ENCODE measurements at regions not wholly inside any gene's neighbourhood (a gene's known extent, or its start where the extent isn't known, plus 50 kb on each side); places are given as distances from the start of the nearest gene placed in this dataset.

- Mint-ChIP-seq H3K36me3 (ENCODE audit: low read depth, unreplicated experiment) (no peaks in the 10 kb centered on the region), H3K4me3 (ENCODE audit: unreplicated experiment) (no peak overlapping the region)
Measured at GRCh38 chr13:59519819-59520218, 643.9 kb downstream of the DIAPH3 start.

GRCh38 chr13:59521549-59521948 lies 642.2 kb downstream of the DIAPH3 start:
- no peak overlapping the region for H3K4me3 Mint-ChIP-seq (ENCODE audit: unreplicated experiment)
- no peaks in the 10 kb centered on the region for H3K9me3 Mint-ChIP-seq (ENCODE audit: unreplicated experiment)
- TF ChIP-seq CTCF (IDR thresholded peaks at IDR 0.05; ENCODE audit: unreplicated experiment) = no peak
- H3K27ac Mint-ChIP-seq (ENCODE audit: unreplicated experiment) = no peak overlapping the region
- H3K27me3 Mint-ChIP-seq (ENCODE audit: unreplicated experiment) = peaks cover 2% of the 10 kb centered on the region
- no peaks in the 10 kb centered on the region for H3K36me3 Mint-ChIP-seq (ENCODE audit: low read depth, unreplicated experiment)
- DNase-seq (ENCODE audit: low spot score) = no peak
- H3K4me1 Mint-ChIP-seq (ENCODE audit: unreplicated experiment) = peaks cover 5% of the 10 kb centered on the region

More at GRCh38 chr13:59519819-59520218, 643.9 kb downstream of the DIAPH3 start:
- no peak for TF ChIP-seq CTCF (IDR thresholded peaks at IDR 0.05; ENCODE audit: unreplicated experiment)
- no peaks in the 10 kb centered on the region for H3K9me3 Mint-ChIP-seq (ENCODE audit: unreplicated experiment)
- no peak overlapping the region for H3K27ac Mint-ChIP-seq (ENCODE audit: unreplicated experiment)
- peaks cover 2% of the 10 kb centered on the region for H3K27me3 Mint-ChIP-seq (ENCODE audit: unreplicated experiment)
- H3K4me1 Mint-ChIP-seq (ENCODE audit: unreplicated experiment) = peaks cover 5% of the 10 kb centered on the region
- DNase-seq (ENCODE audit: low spot score) = no peak

GRCh38 chr13:59522652-59523051 lies 641.1 kb downstream of the DIAPH3 start:
- H3K36me3 Mint-ChIP-seq (ENCODE audit: low read depth, unreplicated experiment) = no peaks in the 10 kb centered on the region
- TF ChIP-seq CTCF (IDR thresholded peaks at IDR 0.05; ENCODE audit: unreplicated experiment) = no peak
- peaks cover 2% of the 10 kb centered on the region for H3K27me3 Mint-ChIP-seq (ENCODE audit: unreplicated experiment)
- no peak for DNase-seq (ENCODE audit: low spot score)
- H3K27ac Mint-ChIP-seq (ENCODE audit: unreplicated experiment) = no peak overlapping the region
- peaks cover 5% of the 10 kb centered on the region for H3K4me1 Mint-ChIP-seq (ENCODE audit: unreplicated experiment)
- H3K9me3 Mint-ChIP-seq (ENCODE audit: unreplicated experiment) = no peaks in the 10 kb centered on the region
- H3K4me3 Mint-ChIP-seq (ENCODE audit: unreplicated experiment) = no peak overlapping the region

GRCh38 chr13:59527500-59527899 lies 636.2 kb downstream of the DIAPH3 start:
- TF ChIP-seq CTCF (IDR thresholded peaks at IDR 0.05; ENCODE audit: unreplicated experiment) = no peak
- Mint-ChIP-seq H3K9me3 (ENCODE audit: unreplicated experiment) (no peaks in the 10 kb centered on the region), H3K27me3 (ENCODE audit: unreplicated experiment) (peaks cover 2% of the 10 kb centered on the region), H3K36me3 (ENCODE audit: low read depth, unreplicated experiment) (no peaks in the 10 kb centered on the region), H3K27ac (ENCODE audit: unreplicated experiment) (no peak overlapping the region), H3K4me1 (ENCODE audit: unreplicated experiment) (peaks cover 14% of the 10 kb centered on the region), H3K4me3 (ENCODE audit: unreplicated experiment) (no peak overlapping the region)
- DNase-seq (ENCODE audit: low spot score) = no peak

- peak; percentile 67 for DNase-seq (ENCODE audit: low spot score)
- Mint-ChIP-seq H3K4me1 (ENCODE audit: unreplicated experiment) (peaks cover 42% of the 10 kb centered on the region), H3K27me3 (ENCODE audit: unreplicated experiment) (no peaks in the 10 kb centered on the region), H3K9me3 (ENCODE audit: unreplicated experiment) (no peaks in the 10 kb centered on the region), H3K36me3 (ENCODE audit: low read depth, unreplicated experiment) (no peaks in the 10 kb centered on the region), H3K4me3 (ENCODE audit: unreplicated experiment) (no peak overlapping the region), H3K27ac (ENCODE audit: unreplicated experiment) (peak overlapping the region; percentile 96)
- TF ChIP-seq CTCF (IDR thresholded peaks at IDR 0.05; ENCODE audit: unreplicated experiment) = no peak
Measured at GRCh38 chr13:59531571-59532091, 632.1 kb downstream of the DIAPH3 start.

Measured in endothelial cell (in vitro differentiated cells).